ENCODE measurements at regions not wholly inside any gene's neighbourhood (a gene's known extent, or its start where the extent isn't known, plus 50 kb on each side); places are given as distances from the start of the nearest gene placed in this dataset.

GRCh38 chr12:89983622-89984021, 275.0 kb upstream of the ATP2B1 start:
- no peak for TF ChIP-seq POLR2A (IDR thresholded peaks at IDR 0.05; ENCODE audit: low read depth, low read length)
- TF ChIP-seq CTCF (IDR thresholded peaks at IDR 0.05; ENCODE audit: extremely low read depth in 1 of 2, insufficient read depth in 1 of 2, low read depth in 1 of 2, low read length in 2 of 2) = no peak
- TF ChIP-seq JUN (IDR thresholded peaks at IDR 0.05; ENCODE audit: borderline replicate concordance, insufficient read depth, insufficient read length, low read depth) = no peak
- no peak for TF ChIP-seq EZH2 (IDR thresholded peaks at IDR 0.05; ENCODE audit: borderline replicate concordance, low read depth, low read length, severe bottlenecking)
